ENCODE measurements at regions not wholly inside any gene's neighbourhood (a gene's known extent, or its start where the extent isn't known, plus 50 kb on each side); places are given as distances from the start of the nearest gene placed in this dataset.

DNA sequence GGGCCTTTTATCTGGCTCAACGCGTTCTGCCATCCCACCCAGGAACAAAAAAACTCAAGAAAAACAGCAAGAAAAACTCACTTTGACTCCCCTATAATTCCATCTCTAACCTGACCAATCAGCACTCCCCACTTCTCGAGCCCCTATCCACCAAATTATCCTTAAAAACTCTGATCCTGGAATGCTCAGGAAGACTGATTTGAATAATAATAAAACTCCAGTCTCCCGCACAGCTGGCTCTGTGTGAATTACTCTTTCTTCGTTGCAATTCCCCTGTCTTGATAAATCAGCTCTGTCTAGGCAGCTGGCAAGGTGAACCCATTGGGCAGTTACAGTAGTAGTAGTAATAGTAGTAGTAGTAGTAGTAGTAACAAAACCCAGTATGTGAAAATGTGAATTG, 165.7 kb upstream of the CASK start:
- H3K9me3 ChIP-seq (ENCODE audit: control insufficient read depth, insufficient read depth, low read depth, low read length) = no peaks in the 10 kb centered on the region
- H3K27ac ChIP-seq (ENCODE audit: low read length) = no peak overlapping the region
- intact Hi-C loops (cut with micrococcal nuclease; ENCODE audit: unreplicated experiment) (no loop called here), in situ Hi-C loops (cut with HindIII; ENCODE audit: low pct_unique_long_range_greater_than_20kb, low sequenced_read_pairs) (no loop called here)
- ChIA-PET POLR2A (no interaction called here), CTCF (no interaction called here)
- no peak overlapping the region for H3K4me3 ChIP-seq (ENCODE audit: low read depth in 2 of 2, low read length in 2 of 2)
- no peaks in the 10 kb centered on the region for H3K4me1 ChIP-seq (ENCODE audit: control insufficient read depth, insufficient read depth, low read length)
- DNase-seq (ENCODE audit: low read depth, low spot score) = no peak
- no peaks in the 10 kb centered on the region for H3K36me3 ChIP-seq (ENCODE audit: control insufficient read depth, insufficient read depth, low read length)
- no TSS peak for BruUV-seq (replicated peaks)
- no peaks in the 10 kb centered on the region for H3K27me3 ChIP-seq (ENCODE audit: control insufficient read depth, insufficient read depth, low read length)
- TF ChIP-seq SIN3A (IDR thresholded peaks at IDR 0.05; ENCODE audit: borderline replicate concordance, insufficient read depth, low read depth, low read length) (no peak), TCF7L2 (IDR thresholded peaks at IDR 0.05; ENCODE audit: low read depth, low read length) (no peak), CTCF (IDR thresholded peaks at IDR 0.05) (no peak), POLR2AphosphoS5 (IDR thresholded peaks at IDR 0.05; ENCODE audit: low read depth, low read length) (no peak)
- TF ChIP-seq, protein P1, sequence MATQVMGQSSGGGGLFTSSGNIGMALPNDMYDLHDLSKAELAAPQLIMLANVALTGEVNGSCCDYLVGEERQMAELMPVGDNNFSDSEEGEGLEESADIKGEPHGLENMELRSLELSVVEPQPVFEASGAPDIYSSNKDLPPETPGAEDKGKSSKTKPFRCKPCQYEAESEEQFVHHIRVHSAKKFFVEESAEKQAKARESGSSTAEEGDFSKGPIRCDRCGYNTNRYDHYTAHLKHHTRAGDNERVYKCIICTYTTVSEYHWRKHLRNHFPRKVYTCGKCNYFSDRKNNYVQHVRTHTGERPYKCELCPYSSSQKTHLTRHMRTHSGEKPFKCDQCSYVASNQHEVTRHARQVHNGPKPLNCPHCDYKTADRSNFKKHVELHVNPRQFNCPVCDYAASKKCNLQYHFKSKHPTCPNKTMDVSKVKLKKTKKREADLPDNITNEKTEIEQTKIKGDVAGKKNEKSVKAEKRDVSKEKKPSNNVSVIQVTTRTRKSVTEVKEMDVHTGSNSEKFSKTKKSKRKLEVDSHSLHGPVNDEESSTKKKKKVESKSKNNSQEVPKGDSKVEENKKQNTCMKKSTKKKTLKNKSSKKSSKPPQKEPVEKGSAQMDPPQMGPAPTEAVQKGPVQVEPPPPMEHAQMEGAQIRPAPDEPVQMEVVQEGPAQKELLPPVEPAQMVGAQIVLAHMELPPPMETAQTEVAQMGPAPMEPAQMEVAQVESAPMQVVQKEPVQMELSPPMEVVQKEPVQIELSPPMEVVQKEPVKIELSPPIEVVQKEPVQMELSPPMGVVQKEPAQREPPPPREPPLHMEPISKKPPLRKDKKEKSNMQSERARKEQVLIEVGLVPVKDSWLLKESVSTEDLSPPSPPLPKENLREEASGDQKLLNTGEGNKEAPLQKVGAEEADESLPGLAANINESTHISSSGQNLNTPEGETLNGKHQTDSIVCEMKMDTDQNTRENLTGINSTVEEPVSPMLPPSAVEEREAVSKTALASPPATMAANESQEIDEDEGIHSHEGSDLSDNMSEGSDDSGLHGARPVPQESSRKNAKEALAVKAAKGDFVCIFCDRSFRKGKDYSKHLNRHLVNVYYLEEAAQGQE (IDR thresholded peaks at IDR 0.05; ENCODE audit: insufficient read depth in 1 of 2, low read depth in 2 of 2, low read length in 1 of 2) = no peak
- no peak for ATAC-seq

GRCh38 chrX:42087960-42088359, 164.6 kb upstream of the CASK start:
- in situ Hi-C loops (cut with HindIII; ENCODE audit: low pct_unique_long_range_greater_than_20kb, low sequenced_read_pairs) = no loop called here
- ATAC-seq (no peak), DNase-seq (ENCODE audit: low read depth, low spot score) (no peak)
- H3K4me1 ChIP-seq (ENCODE audit: control insufficient read depth, insufficient read depth, low read length) = no peaks in the 10 kb centered on the region
- no TSS peak for BruUV-seq (replicated peaks)
- ChIA-PET CTCF (no interaction called here), POLR2A (no interaction called here)
- no peak overlapping the region for H3K27ac ChIP-seq (ENCODE audit: low read length)
- H3K9me3 ChIP-seq (ENCODE audit: control insufficient read depth, insufficient read depth, low read depth, low read length) = no peaks in the 10 kb centered on the region
- H3K4me3 ChIP-seq (ENCODE audit: low read depth in 2 of 2, low read length in 2 of 2) = no peak overlapping the region
- no peaks in the 10 kb centered on the region for H3K27me3 ChIP-seq (ENCODE audit: control insufficient read depth, insufficient read depth, low read length)
- H3K36me3 ChIP-seq (ENCODE audit: control insufficient read depth, insufficient read depth, low read length) = no peaks in the 10 kb centered on the region
- TF ChIP-seq SIN3A (IDR thresholded peaks at IDR 0.05; ENCODE audit: borderline replicate concordance, insufficient read depth, low read depth, low read length) (no peak), TCF7L2 (IDR thresholded peaks at IDR 0.05; ENCODE audit: low read depth, low read length) (no peak)
- intact Hi-C loops (cut with micrococcal nuclease; ENCODE audit: unreplicated experiment) = no loop called here

- no peak for DNase-seq (ENCODE audit: low read depth, low spot score)
- TF ChIP-seq POLR2AphosphoS5 (IDR thresholded peaks at IDR 0.05; ENCODE audit: low read depth, low read length) (no peak), TCF7L2 (IDR thresholded peaks at IDR 0.05; ENCODE audit: low read depth, low read length) (no peak), CTCF (IDR thresholded peaks at IDR 0.05) (no peak), SIN3A (IDR thresholded peaks at IDR 0.05; ENCODE audit: borderline replicate concordance, insufficient read depth, low read depth, low read length) (no peak)
- TF ChIP-seq, protein P1 (IDR thresholded peaks at IDR 0.05; ENCODE audit: insufficient read depth in 1 of 2, low read depth in 2 of 2, low read length in 1 of 2) = no peak
Measured at GRCh38 chrX:42085836-42086235, 162.5 kb upstream of the CASK start.

More at GRCh38 chrX:42085836-42086235, 162.5 kb upstream of the CASK start:
- intact Hi-C loops (cut with micrococcal nuclease; ENCODE audit: unreplicated experiment) (no loop called here), in situ Hi-C loops (cut with HindIII; ENCODE audit: low pct_unique_long_range_greater_than_20kb, low sequenced_read_pairs) (no loop called here)
- BruUV-seq (replicated peaks) = no TSS peak
- ChIA-PET POLR2A (no interaction called here), CTCF (no interaction called here)
- no peak overlapping the region for H3K4me3 ChIP-seq (ENCODE audit: low read depth in 2 of 2, low read length in 2 of 2)
- no peaks in the 10 kb centered on the region for H3K9me3 ChIP-seq (ENCODE audit: control insufficient read depth, insufficient read depth, low read depth, low read length)
- H3K4me1 ChIP-seq (ENCODE audit: control insufficient read depth, insufficient read depth, low read length) = no peaks in the 10 kb centered on the region
- H3K36me3 ChIP-seq (ENCODE audit: control insufficient read depth, insufficient read depth, low read length) = no peaks in the 10 kb centered on the region
- ATAC-seq = no peak
- no peaks in the 10 kb centered on the region for H3K27me3 ChIP-seq (ENCODE audit: control insufficient read depth, insufficient read depth, low read length)
- H3K27ac ChIP-seq (ENCODE audit: low read length) = no peak overlapping the region

Measured in Panc1 (cell line).